ENCODE measurements at regions not wholly inside any gene's neighbourhood (a gene's known extent, or its start where the extent isn't known, plus 50 kb on each side); places are given as distances from the start of the nearest gene placed in this dataset.

- H3K4me1 ChIP-seq (replicated peaks in 1 of 4; ENCODE audit: control insufficient read depth in 3 of 4, insufficient read depth in 4 of 4, low read length in 3 of 4), result peaks cover 0 to 4% (median 0%) of the 10 kb centered on the region in 4 experiments; a peak in 2 of 7 replicates
- H4K8ac ChIP-seq (ENCODE audit: extremely low read depth, insufficient read depth, low read length), result no peak overlapping the region
- no peak overlapping the region for H2BK15ac ChIP-seq (ENCODE audit: low read length)
- WGBS, 2 experiments (ENCODE audit: extremely low coverage in 1 of 2, insufficient coverage in 1 of 2, insufficient read length in 1 of 2, insufficient replicate concordance in 2 of 2, low coverage in 1 of 2, low lambda C conversion rate in 2 of 2, missing lambda C conversion rate in 1 of 2), result 92% methylated on average over 3 of the region's 3 CpGs; no CpG with 5 or more reads in 1 of the 2 experiments
- no peak overlapping the region for H3K4ac ChIP-seq (replicated peaks; ENCODE audit: insufficient read length, low read depth, low read length)
- no peak overlapping the region for H3K4me2 ChIP-seq (ENCODE audit: insufficient read depth in 1 of 2, low read depth in 2 of 2, low read length in 2 of 2)
- H2AK5ac ChIP-seq (ENCODE audit: low read depth, low read length), result no peak overlapping the region
- no peak overlapping the region for H2BK120ac ChIP-seq (replicated peaks; ENCODE audit: low read depth, low read length)
- no peaks in the 10 kb centered on the region for H3K36me3 ChIP-seq (ENCODE audit: control insufficient read depth in 2 of 4, insufficient read depth in 4 of 4, low read length in 3 of 4)
- ChIA-PET POLR2A (ENCODE audit: partially characterized antibody) (no interaction called here), CTCF (ENCODE audit: partially characterized antibody) (interaction anchor here (0.6 kb wide), 1 partner anchor 1573 kb away, joined by 3 read pairs; no protein-coding TSS in a partner anchor)
- no peak for DNase-seq (ENCODE audit: low read depth in 1 of 2, low spot score in 2 of 2)
- no peak overlapping the region for H2AFZ ChIP-seq (ENCODE audit: low read length)
- no peak overlapping the region for H3K18ac ChIP-seq (ENCODE audit: extremely low read depth, low read length)
- no peak overlapping the region for H4K91ac ChIP-seq (replicated peaks; ENCODE audit: insufficient read length, low read length)
- H3K56ac ChIP-seq (replicated peaks; ENCODE audit: insufficient read length, low read depth, low read length), result no peak overlapping the region
- H2BK20ac ChIP-seq (ENCODE audit: low read length), result no peak overlapping the region
- H3K27me3 ChIP-seq (replicated peaks in 1 of 4; ENCODE audit: control insufficient read depth in 3 of 4, extremely low read depth in 1 of 4, insufficient read depth in 3 of 4, low read length in 3 of 4), result no peaks in the 10 kb centered on the region
- no peaks in the 10 kb centered on the region for H3K79me2 ChIP-seq (ENCODE audit: control insufficient read depth in 1 of 2, insufficient read depth in 2 of 2, low read length in 2 of 2)
- no peak overlapping the region for H3K9ac ChIP-seq (replicated peaks in 1 of 4; ENCODE audit: extremely low read depth in 1 of 4, low read depth in 3 of 4, low read length in 3 of 4)
- H4K20me1 ChIP-seq (replicated peaks in 1 of 2; ENCODE audit: control insufficient read depth in 1 of 2, insufficient read depth in 2 of 2, low read length in 2 of 2), result no peaks in the 10 kb centered on the region
- H2BK5ac ChIP-seq (ENCODE audit: low read depth, low read length), result no peak overlapping the region
- no peak for FAIRE-seq
- no peak overlapping the region for H2BK12ac ChIP-seq (ENCODE audit: low read depth, low read length)
- H3K9me3 ChIP-seq (ENCODE audit: insufficient read depth in 2 of 2, low read depth in 1 of 2, low read length in 1 of 2), result no peaks in the 10 kb centered on the region
- H3K4me3 ChIP-seq (ENCODE audit: extremely low read depth in 1 of 4, insufficient read depth in 2 of 4, low read depth in 3 of 4, low read length in 4 of 4), result no peak overlapping the region
- no peak overlapping the region for H4K5ac ChIP-seq (ENCODE audit: insufficient read length, low read depth, low read length)
- no peak overlapping the region for H3K27ac ChIP-seq (ENCODE audit: low read depth, low read length)
- no peak overlapping the region for H3K14ac ChIP-seq (ENCODE audit: insufficient read length)
- H3K23me2 ChIP-seq (ENCODE audit: low read depth, low read length), result no peaks in the 10 kb centered on the region
- TF ChIP-seq RXRA (IDR thresholded peaks at IDR 0.05; ENCODE audit: insufficient read depth, low read depth, low read length) (no peak), RFX5 (IDR thresholded peaks at IDR 0.05; ENCODE audit: borderline replicate concordance, low read depth, low read length) (no peak), MAFK (IDR thresholded peaks at IDR 0.05; ENCODE audit: low read depth, low read length) (no peak), JUND (IDR thresholded peaks at IDR 0.05; ENCODE audit: low read length) (no peak), ATF3 (IDR thresholded peaks at IDR 0.05; ENCODE audit: insufficient read depth, low read depth, low read length) (no peak)
- H3K23ac ChIP-seq (ENCODE audit: insufficient read length), result no peak overlapping the region
- no peaks in the 10 kb centered on the region for H3K79me1 ChIP-seq (ENCODE audit: low read depth, low read length)
These were observed 1547.1 kb upstream of the PIK3C3 start for GRCh38 chr18:40407909-40408308.

Measured in H1 (cell line).